Activated CD4-positive, alpha-beta T cell treated with anti-CD3 and anti-CD28 coated beads for 48 hours (primary cell): ENCODE measurements at regions not wholly inside any gene's neighbourhood (a gene's known extent, or its start where the extent isn't known, plus 50 kb on each side); places are given as distances from the start of the nearest gene placed in this dataset.
"Not testable (repeated sequence)": the region's sequence is repeated elsewhere in the genome, so short reads cannot be mapped to it uniquely, and the experiment has no call there.

Experiments used
- DNase-seq: peaks from one replicate; pipeline ENCODE4 v3.0.0-alpha.2; 2020

GRCh38 chr7:81273601-81274397 is 354.9 kb upstream of the SEMA3C start:
- DNase-seq = no peak

DNA sequence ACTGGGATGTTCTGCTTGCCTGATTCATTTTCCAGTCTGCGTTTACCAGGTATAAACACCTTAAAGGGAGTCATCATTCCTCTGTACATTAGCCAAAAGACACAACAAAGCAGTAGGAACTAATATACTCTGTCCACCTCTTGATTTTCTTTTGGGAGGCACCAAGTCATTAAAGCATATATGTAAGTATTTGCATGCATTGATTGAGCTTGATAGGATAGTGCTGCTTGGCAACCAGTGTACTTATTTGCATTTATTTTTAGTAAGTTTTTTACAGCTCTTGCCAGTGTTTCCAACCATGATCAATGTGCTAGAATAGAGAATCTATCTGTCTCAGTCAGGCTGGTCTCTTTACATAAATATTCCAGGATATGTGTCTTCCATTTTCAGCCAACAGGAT is 353.3 kb upstream of the SEMA3C start:
- DNase-seq = no peak

DNA sequence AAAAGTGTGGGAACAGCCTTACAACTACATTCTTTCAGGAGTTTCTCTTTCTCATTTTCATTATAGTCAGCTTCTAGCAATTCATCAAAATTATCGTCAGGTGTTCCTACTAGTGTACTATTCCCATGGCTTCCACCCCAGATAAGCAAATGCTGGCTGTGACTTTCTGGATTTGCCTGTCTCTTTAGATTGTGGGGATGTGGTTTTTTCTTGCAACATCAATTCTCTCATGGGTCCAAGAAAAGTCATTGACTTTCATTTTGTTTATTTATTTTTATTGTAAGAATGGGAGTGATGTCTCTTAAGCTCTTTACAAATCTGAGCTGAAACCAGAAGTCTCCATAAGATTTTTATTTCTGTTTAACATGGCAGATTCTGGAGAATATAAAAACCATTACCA is 349.7 kb upstream of the SEMA3C start:
- no peak for DNase-seq

GRCh38 chr7:81267508-81267907 is 348.7 kb upstream of the SEMA3C start:
- no peak for DNase-seq

DNA sequence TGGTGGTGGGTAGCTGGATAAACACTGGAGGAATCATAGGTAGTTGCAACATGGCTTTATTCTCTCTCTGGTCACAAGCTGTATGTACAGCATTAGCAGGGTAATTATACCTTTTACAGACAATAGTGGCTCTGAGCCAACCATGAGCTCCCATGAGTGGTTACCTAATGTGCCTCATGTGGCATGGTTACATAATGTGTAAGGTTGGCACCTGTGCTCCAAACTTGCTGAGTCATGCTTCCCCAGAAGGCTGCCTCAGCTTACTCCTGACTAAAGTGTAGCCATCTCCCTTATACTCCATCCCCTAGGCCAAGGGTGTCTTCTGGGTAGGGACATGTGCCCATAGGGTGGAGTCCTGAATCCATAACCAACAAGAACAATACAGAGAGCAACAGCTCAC is 345.3 kb upstream of the SEMA3C start:
- DNase-seq = no peak

DNA sequence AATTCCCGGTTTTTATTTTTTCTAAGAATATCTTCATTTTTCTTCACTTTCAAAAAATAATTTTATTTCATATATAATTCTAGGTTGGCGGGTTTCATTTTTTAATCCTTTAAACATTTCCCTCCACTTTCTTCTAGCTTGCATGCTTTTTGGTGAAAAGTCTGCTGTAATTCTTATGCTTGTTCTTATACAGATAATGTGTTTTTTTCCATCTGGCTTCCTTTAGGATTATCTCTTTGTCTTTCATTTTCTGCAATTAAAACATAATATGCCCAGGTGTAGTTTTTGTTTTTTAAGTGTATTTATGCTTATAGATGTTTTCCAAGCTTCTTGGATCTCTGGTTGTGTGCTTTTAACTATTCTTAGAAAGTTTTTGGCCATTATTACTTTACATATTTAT is 341.3 kb upstream of the SEMA3C start:
- DNase-seq = no peak

DNA sequence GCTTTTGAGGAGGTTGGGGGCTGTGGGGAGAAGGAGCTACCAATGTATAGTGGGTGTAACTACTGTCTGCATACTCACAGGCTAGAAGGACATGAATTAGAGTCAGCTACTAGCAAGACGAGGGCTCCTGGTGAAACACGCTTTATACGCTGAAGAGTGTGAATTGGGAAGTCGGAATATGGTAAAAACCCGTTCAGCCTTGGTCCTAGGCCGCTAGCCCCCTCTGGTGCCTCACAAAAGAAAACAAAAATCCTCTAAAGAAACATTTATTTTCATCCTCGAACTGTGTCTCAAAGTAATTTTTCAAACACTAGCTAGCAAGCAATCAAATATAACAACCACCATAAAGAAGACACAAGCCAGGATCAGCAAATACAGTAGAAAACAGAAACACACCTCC is 338.1 kb upstream of the SEMA3C start:
- DNase-seq = no peak

DNA sequence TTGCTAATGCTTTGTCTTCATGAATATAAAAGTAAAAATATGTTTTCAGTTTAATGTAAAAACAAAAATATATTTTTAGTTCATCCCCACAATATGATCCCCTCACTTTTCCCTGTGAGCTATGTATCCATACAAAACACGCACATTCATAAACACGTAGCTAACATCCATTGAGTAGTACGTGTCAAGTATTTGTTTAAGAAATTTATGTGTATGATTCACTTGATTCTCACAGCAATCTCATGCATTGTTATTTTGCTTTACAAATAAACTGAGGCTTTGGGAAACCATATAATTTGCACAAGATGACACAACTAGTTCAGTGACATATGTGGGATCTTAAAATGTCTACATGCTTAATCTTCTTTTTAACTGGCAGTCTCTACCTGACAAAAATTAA is 329.6 kb upstream of the SEMA3C start:
- DNase-seq = no peak

DNA sequence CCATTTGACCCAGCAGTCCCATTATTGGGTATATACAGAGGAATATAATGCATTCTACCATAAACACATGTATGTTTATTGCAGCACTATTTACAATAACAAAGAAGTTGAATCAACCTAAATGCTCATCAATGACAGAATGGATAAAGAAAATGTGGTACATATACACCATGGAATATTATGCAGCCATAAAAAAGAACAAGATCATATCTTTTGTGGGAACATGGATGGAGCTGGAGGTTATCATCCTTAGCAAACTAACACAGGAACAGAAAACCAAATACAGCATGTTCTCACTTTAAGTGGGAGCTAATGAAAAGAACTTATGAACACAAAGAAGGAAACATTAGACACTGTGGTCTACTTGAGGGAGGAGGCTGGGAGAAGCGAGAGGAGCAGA is 328.5 kb upstream of the SEMA3C start:
- DNase-seq = not testable (repeated sequence)

DNA sequence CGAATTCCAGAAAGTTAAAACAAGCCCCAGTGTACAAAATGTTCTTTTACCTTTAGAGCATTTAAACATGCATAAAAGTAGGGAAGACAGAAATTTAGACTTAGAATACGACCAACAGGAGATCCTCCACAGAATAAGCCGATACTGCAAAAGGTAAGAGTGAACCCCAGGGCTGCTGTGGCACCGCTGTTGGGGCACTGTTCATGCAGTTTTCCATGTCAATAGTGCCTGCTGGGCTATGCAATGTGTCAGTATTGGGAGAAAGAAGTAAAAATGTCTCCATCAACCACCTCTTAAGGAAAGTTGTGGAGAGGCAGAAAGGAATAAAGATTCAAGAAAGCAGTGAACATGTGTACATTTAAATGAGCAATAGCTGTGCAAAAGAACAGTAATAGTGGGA is 326.5 kb upstream of the SEMA3C start:
- no peak for DNase-seq

GRCh38 chr7:81244224-81244623 is 325.4 kb upstream of the SEMA3C start:
- no peak for DNase-seq

DNA sequence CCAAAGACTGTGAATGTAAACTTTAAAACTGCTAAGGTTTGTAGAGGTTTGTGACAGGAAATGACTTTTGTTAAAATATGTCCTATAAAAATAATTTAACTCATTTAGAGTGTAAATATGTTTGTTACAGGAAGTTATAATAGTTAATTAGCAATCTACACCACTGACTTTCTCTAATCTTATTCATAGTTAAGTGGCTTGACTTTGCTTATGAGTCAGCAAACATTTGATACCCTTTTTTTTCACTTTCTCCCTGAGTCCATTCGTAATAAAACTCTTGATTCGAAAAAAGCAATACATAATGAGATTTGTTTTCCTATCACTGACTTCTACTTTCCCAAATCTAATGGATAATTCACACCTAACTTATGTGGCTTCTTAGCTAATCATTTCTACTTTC is 317.7 kb upstream of the SEMA3C start:
- DNase-seq = no peak

- DNase-seq = no peak
Measured at GRCh38 chr7:81235997-81236396, 317.1 kb upstream of the SEMA3C start.

- DNase-seq = no peak
Measured at GRCh38 chr7:81234896-81235295, 316.0 kb upstream of the SEMA3C start.

- DNase-seq = no peak
Measured at GRCh38 chr7:81233208-81233940, 314.5 kb upstream of the SEMA3C start.

- DNase-seq = no peak
Measured at GRCh38 chr7:81232084-81232799, 313.4 kb upstream of the SEMA3C start.

DNA sequence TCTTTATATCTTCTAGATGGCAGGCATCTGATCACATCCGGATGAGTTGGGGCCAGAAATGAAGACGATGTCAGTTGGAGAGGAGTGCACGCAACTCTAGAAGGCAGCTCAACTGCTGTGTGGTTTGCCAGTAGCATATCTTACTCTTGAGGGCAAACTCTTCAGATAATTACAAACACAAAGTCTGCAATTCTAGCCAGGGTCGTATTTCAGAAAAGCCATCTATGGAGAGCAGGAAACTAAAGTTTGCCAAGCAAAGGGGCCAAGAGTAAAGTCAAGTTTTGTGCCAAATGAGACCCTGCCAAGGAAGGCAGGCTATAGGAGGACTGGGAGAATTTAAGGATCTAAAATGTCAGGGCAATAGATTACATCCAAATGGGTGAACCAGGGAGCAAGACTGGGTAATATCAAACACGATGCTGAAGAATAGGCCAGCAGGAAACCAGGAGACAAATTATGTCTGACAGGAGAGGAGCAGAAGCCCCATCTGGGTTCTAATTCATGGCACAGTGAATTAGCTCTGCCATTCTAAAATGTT is 312.5 kb upstream of the SEMA3C start:
- no peak for DNase-seq

- no peak for DNase-seq
Measured at GRCh38 chr7:81226234-81226633, 307.4 kb upstream of the SEMA3C start.

DNA sequence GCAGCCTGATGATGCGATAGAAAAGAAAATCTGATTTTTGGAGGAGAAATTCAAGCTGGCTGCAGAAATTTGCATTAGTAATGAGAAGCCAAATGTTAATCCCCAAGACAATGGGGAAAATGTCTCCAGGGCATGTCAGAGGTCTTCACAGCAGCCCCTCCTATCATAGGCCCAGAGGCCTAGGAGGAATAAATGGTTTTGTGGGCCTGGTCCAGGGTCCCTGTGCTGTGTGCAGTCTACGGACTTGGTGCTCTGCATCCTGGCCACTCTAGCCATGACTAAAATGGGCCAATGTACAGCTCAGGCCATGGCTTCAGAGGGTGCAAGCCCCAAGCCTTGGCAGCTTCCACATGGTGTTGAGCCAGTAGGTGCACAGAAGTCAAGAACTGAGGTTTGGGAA is 303.8 kb upstream of the SEMA3C start:
- DNase-seq = not testable (repeated sequence)

DNA sequence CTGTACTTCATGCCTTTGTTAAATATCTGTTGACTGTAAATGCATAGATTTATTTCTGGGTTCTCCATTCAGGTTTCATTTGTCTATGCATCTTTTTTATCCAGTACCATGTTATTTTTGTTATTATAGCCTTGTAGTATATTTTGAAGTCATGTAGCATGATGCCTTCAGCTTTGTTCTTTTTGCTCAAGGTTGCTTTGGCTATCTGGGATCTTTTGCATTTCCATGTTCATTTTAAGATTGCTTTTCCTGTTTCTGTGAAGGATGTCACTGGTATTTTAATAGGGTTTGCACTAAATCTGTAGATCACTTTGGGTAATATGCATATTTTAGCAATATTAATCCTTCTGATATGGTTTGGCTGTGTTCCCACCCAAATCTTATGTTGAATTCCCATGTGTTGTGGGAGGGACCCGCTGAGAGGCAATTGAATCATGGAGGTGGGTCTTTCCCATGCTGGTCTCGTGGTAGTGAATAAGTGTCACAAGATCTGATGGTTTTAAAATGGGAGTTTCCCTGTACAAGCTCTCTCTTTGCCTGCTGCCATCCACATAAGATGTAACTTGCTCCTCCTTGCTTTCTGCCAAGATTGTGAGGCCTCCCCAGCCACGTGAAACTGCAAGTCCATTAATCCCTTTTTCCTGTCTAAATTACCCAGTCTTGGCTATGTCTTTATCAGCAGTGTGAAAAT is 302.8 kb upstream of the SEMA3C start:
- DNase-seq = no peak

DNA sequence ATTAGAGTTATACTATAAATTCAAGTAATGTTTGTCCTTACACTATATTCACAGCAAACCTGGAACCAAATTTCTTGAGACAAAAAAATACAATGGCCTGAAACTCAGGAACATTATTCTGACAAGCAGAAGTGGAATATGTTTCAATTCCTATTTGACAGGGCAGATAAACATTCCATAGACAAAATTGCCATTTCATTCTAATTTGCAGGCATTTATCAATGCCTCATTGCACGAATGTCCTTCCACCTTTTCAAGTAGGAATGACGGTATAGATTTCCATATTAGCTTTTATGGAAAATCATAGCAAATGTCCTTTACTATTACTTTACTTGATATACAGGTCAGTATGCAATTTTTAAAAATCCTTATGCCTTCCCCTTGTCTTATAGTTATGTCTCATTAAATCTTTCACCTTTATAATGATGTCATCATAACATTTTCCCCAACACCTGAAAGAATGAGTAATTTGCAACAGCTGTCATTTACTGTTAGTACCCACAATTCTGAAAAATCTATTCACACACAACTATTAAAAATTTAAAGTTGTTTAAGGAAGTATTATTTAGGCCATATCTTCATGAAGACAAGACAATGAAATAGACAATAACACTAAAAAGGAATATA is 299.7 kb upstream of the SEMA3C start:
- DNase-seq = no peak

- no peak for DNase-seq
Measured at GRCh38 chr7:81213394-81213793, 294.5 kb upstream of the SEMA3C start.

DNA sequence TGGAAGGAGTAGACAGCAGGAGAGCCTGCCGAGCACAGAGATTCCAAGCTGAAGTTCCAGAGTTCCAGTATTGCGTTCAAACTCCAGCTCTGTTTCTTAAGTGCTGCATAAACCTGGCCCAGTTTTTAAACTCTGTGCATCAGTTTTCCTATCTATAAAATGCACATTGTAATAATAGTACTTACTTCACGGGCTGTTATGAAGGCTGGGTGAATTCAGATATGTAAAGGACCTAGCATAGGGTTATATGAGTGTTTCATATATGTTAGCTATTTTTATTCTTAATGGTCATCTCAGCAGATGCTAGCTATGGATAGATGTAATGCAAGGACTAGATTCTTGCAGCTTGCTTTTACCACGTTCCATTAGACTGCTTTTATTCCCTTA is 293.1 kb upstream of the SEMA3C start:
- no peak for DNase-seq
